Kidney (tissue), 13 donors: ENCODE measurements at regions not wholly inside any gene's neighbourhood (a gene's known extent, or its start where the extent isn't known, plus 50 kb on each side); places are given as distances from the start of the nearest gene placed in this dataset.
A peak's percentile ranks its signal among the peaks of the same experiment; 100 is the strongest.

Source experiments
- DNase-seq, 5 donors: peaks; one replicate each; pipeline ENCODE4 v3.0.0-alpha.2; 2013 to 2020
- FAIRE-seq: peaks from 2 replicates; lab custom pipeline; 2012; peaks lifted over from hg19 to GRCh38; lab: Jason Lieb, UNC
- H3K27ac ChIP-seq, 2 donors: one replicate each; pipeline ENCODE4 v1.7.0; 2013; ENCODE audit warnings: low read depth in 2 of 2, low read length in 2 of 2, inconsistent platforms in 1 of 2
- H3K27me3 ChIP-seq: one replicate; pipeline ENCODE4 v1.7.1; 2013; ENCODE audit warnings: low read length, inconsistent platforms; ENCODE audit not compliant: control insufficient read depth, insufficient read depth
- H3K36me3 ChIP-seq, 3 donors: one replicate each; pipeline versions ENCODE4 v1.7.0 to v1.7.1; 2013; ENCODE audit warnings: low read length in 3 of 3, control low read depth in 1 of 3, inconsistent platforms in 1 of 3; ENCODE audit not compliant: insufficient read depth in 3 of 3, control insufficient read depth in 2 of 3
- H3K4me1 ChIP-seq, 3 donors: one replicate each; pipeline versions ENCODE4 v1.7.0 to v1.7.1; 2013; ENCODE audit warnings: low read length in 3 of 3, inconsistent platforms in 1 of 3, low read depth in 1 of 3; ENCODE audit not compliant: control insufficient read depth in 2 of 3, insufficient read depth in 2 of 3
- H3K4me3 ChIP-seq, 3 donors: one replicate each; pipeline versions ENCODE4 v1.7.0 to v1.8.1; 2013; ENCODE audit warnings: low read length in 3 of 3, control low read depth in 1 of 3, inconsistent platforms in 1 of 3
- H3K9ac ChIP-seq, 3 donors: one replicate each; pipeline versions ENCODE4 v1.7.0 to v1.7.1; 2013; ENCODE audit warnings: low read length in 3 of 3, control low read depth in 1 of 3, inconsistent platforms in 1 of 3
- H3K9me3 ChIP-seq, 3 donors: one replicate each; pipeline versions ENCODE4 v1.7.0 to v1.7.1; 2013; ENCODE audit warnings: low read length in 3 of 3, control low read depth in 1 of 3, inconsistent platforms in 1 of 3; ENCODE audit not compliant: control insufficient read depth in 2 of 3, insufficient read depth in 1 of 3
- CTCF ChIP-seq: IDR thresholded peaks from 3 replicates; pipeline ENCODE4 v1.5.1; 2012; ENCODE audit warnings: mild to moderate bottlenecking, moderate library complexity, borderline replicate concordance; ENCODE audit not compliant: insufficient read depth; ENCODE audit errors: extremely low read depth
- intact Hi-C: fragments of 100-400 bp; cut with DNase I; formaldehyde crosslinking; loops from one replicate; pipeline ENCODE4 v1.11.1; 2022
- donor health status: control.
- donor health status: control.
- donor health status: control.
- donor health status: control.
- donor health status: control.
- donor health status: DM: yes; HTN: yes; CAD: no.
- donor health status: Normal renal cell carcinoma (clear cell type).

- DNase-seq: no peak
- no peak for TF ChIP-seq CTCF
- Histone ChIP-seq H3K9me3 (no peaks in the 10 kb centered on the region), H3K9ac (no peak overlapping the region), H3K4me3 (no peak overlapping the region), H3K36me3 (no peaks in the 10 kb centered on the region), H3K27ac (peak overlapping the region in 1 of 2 donors; percentile 45), H3K27me3 (no peaks in the 10 kb centered on the region), H3K4me1 (peaks cover 3 to 6% (median 5%) of the 10 kb centered on the region in 3 donors)
- intact Hi-C loops: no loop called here
- no peak for FAIRE-seq
Observed at GRCh38 chr3:59606638-59607266, 556.9 kb upstream of the CFAP20DC start.

- no peak overlapping the region for H3K4me3 ChIP-seq
Observed at GRCh38 chr3:59605944-59606534, 556.2 kb upstream of the CFAP20DC start.

GRCh38 chr3:59605318-59605717 is 555.5 kb upstream of the CFAP20DC start:
- peak in 1 of 5 donors; percentile 26 for DNase-seq
- no peak overlapping the region for H3K9ac ChIP-seq
- H3K27me3 ChIP-seq: no peaks in the 10 kb centered on the region
- no peak for TF ChIP-seq CTCF
- no peak overlapping the region for H3K27ac ChIP-seq
- H3K4me1 ChIP-seq: peaks cover 3 to 6% (median 5%) of the 10 kb centered on the region in 3 donors
- FAIRE-seq: no peak
- H3K4me3 ChIP-seq: no peak overlapping the region
- H3K36me3 ChIP-seq: no peaks in the 10 kb centered on the region
- no peaks in the 10 kb centered on the region for H3K9me3 ChIP-seq
- intact Hi-C loops: no loop called here

More at GRCh38 chr3:59605944-59606534, 556.2 kb upstream of the CFAP20DC start:
- FAIRE-seq (no peak), DNase-seq (no peak)
- intact Hi-C loops: no loop called here
- no peak overlapping the region for H3K9ac ChIP-seq
- no peak for TF ChIP-seq CTCF
- peaks cover 3 to 6% (median 5%) of the 10 kb centered on the region in 3 donors for H3K4me1 ChIP-seq
- H3K27me3 ChIP-seq: no peaks in the 10 kb centered on the region
- H3K36me3 ChIP-seq: no peaks in the 10 kb centered on the region
- peak overlapping the region in 1 of 2 donors; percentile 26 for H3K27ac ChIP-seq
- H3K9me3 ChIP-seq: no peaks in the 10 kb centered on the region
